PC-3 (cell line): ENCODE measurements at regions not wholly inside any gene's neighbourhood (a gene's known extent, or its start where the extent isn't known, plus 50 kb on each side); places are given as distances from the start of the nearest gene placed in this dataset.

Source experiments
- ATAC-seq: fragments of 200-7000 bp; cut with Tn5 transposase; 2 replicates; pipeline ENCODE4 v1.9.1; 2020; ENCODE audit warnings: mild to moderate bottlenecking, moderate library complexity
- BruUV-seq: library from RNA; stranded (reverse); fragments of 400-500 nt; replicated peaks from 2 replicates; lab custom pipeline; 2021; lab: Mats Ljungman, UMichigan
- CTCF ChIA-PET: fragments of 300-600 bp; sonication (Branson Sonifier 250); formaldehyde crosslinking; loops from one replicate; lab custom pipeline; 2022; ENCODE audit warnings: antibody characterized with exemption; lab: Charles Lee
- POLR2A ChIA-PET: fragments of 300-600 bp; sonication (Branson Sonifier 250); formaldehyde crosslinking; loops from one replicate; lab custom pipeline; 2022; ENCODE audit warnings: antibody characterized with exemption; ENCODE audit not compliant: unreplicated experiment; lab: Charles Lee
- DNase-seq: peaks from one replicate; pipeline ENCODE4 v3.0.0-alpha.2; 2015
- H2AFZ ChIP-seq: fragments of 300-600 bp; sonication (generic); 2 replicates; pipeline ENCODE4 v1.6.0; 2016; ENCODE audit warnings: antibody characterized with exemption, low read length
- H3F3A ChIP-seq: fragments of 300-600 bp; sonication (generic); one replicate; pipeline ENCODE4 v1.6.0; 2017; ENCODE audit warnings: antibody characterized with exemption, low read length, control low read depth, mild to moderate bottlenecking; ENCODE audit not compliant: unreplicated experiment
- H3K27ac ChIP-seq: fragments of 300-600 bp; sonication (generic); 2 replicates; pipeline ENCODE4 v1.5.1; 2016; ENCODE audit warnings: mild to moderate bottlenecking, low read length
- H3K27me3 ChIP-seq: fragments of 300-600 bp; sonication (generic); 2 replicates; pipeline ENCODE4 v1.6.1; 2016; ENCODE audit warnings: low read length, mixed read lengths
- H3K36me3 ChIP-seq: fragments of 300-600 bp; sonication (generic); 2 replicates; pipeline ENCODE4 v1.6.1; 2016; ENCODE audit warnings: low read depth, mixed run types, low read length, mixed read lengths
- H3K4me1 ChIP-seq: fragments of 300-600 bp; sonication (generic); 2 replicates; pipeline ENCODE4 v1.5.1; 2016; ENCODE audit warnings: low read length; ENCODE audit not compliant: insufficient read depth
- H3K4me2 ChIP-seq: fragments of 300-600 bp; sonication (generic); 2 replicates; pipeline ENCODE4 v1.6.0; 2016; ENCODE audit warnings: low read length
- H3K4me3 ChIP-seq: fragments of 300-600 bp; sonication (generic); 2 replicates; pipeline ENCODE4 v1.5.1; 2016; ENCODE audit warnings: mild to moderate bottlenecking, low read length, mixed read lengths
- H3K79me2 ChIP-seq: fragments of 300-600 bp; sonication (generic); 2 replicates; pipeline ENCODE4 v1.6.1; 2017; ENCODE audit warnings: low read length, mixed read lengths
- H3K9ac ChIP-seq: fragments of 300-600 bp; sonication (generic); 2 replicates; pipeline ENCODE4 v1.6.0; 2016; ENCODE audit warnings: mild to moderate bottlenecking, low read length
- H3K9me2 ChIP-seq: fragments of 300-600 bp; sonication (generic); replicated peaks from 2 replicates; pipeline ENCODE4 v1.6.1; 2016; ENCODE audit warnings: mixed run types, low read length, mixed read lengths
- H3K9me3 ChIP-seq: fragments of 300-600 bp; sonication (generic); 2 replicates; pipeline ENCODE4 v1.6.1; 2016; ENCODE audit warnings: low read length, mixed read lengths
- H4K20me1 ChIP-seq: fragments of 300-600 bp; sonication (generic); 2 replicates; pipeline ENCODE4 v1.6.1; 2016; ENCODE audit warnings: low read length, mixed read lengths
- EZH2 ChIP-seq: fragments of 300-600 bp; sonication (generic); IDR thresholded peaks from one replicate; pipeline ENCODE4 v1.6.1; 2017; ENCODE audit warnings: antibody characterized with exemption, mild to moderate bottlenecking, low read length; ENCODE audit not compliant: unreplicated experiment
- EZH2phosphoT487 ChIP-seq: fragments of 300-600 bp; sonication (generic); IDR thresholded peaks from 2 replicates; pipeline ENCODE4 v1.6.1; 2018; ENCODE audit warnings: mild to moderate bottlenecking, antibody characterized with exemption, low read length, borderline replicate concordance
- intact Hi-C: fragments of 100-400 bp; cut with micrococcal nuclease; formaldehyde crosslinking; loops from 2 replicates; pipeline ENCODE4 v1.9.0; 2023
- TF ChIP-seq, protein P1 (sequence below): fragments of 300-600 bp; sonication (generic); conservative IDR thresholded peaks from 2 replicates; pipeline ENCODE4 v1.5.1; 2017; ENCODE audit warnings: antibody characterized with exemption, low read depth, mild to moderate bottlenecking, low read length

GRCh38 chr3:182460303-182460702 is 333.0 kb upstream of the ATP11B start:
- Histone ChIP-seq H3K4me2 (no peak overlapping the region), H3K36me3 (no peaks in the 10 kb centered on the region), H3K4me1 (no peaks in the 10 kb centered on the region), H3K79me2 (no peaks in the 10 kb centered on the region), H3K4me3 (no peak overlapping the region), H3K9me3 (peaks cover 4% of the 10 kb centered on the region; the same call in 1 of the 2 replicates), H2AFZ (peak overlapping the region; percentile 23; the same call in 1 of the 2 replicates), H3K9ac (no peak overlapping the region), H3K9me2 (no peaks in the 10 kb centered on the region), H3K27me3 (no peaks in the 10 kb centered on the region), H4K20me1 (no peaks in the 10 kb centered on the region), H3K27ac (no peak overlapping the region), H3F3A (no peaks in the 10 kb centered on the region)
- TF ChIP-seq EZH2phosphoT487: no peak
- TF ChIP-seq, protein P1, sequence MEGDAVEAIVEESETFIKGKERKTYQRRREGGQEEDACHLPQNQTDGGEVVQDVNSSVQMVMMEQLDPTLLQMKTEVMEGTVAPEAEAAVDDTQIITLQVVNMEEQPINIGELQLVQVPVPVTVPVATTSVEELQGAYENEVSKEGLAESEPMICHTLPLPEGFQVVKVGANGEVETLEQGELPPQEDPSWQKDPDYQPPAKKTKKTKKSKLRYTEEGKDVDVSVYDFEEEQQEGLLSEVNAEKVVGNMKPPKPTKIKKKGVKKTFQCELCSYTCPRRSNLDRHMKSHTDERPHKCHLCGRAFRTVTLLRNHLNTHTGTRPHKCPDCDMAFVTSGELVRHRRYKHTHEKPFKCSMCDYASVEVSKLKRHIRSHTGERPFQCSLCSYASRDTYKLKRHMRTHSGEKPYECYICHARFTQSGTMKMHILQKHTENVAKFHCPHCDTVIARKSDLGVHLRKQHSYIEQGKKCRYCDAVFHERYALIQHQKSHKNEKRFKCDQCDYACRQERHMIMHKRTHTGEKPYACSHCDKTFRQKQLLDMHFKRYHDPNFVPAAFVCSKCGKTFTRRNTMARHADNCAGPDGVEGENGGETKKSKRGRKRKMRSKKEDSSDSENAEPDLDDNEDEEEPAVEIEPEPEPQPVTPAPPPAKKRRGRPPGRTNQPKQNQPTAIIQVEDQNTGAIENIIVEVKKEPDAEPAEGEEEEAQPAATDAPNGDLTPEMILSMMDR: no peak
- TF ChIP-seq EZH2: no peak
- DNase-seq (no peak), ATAC-seq (no peak)
- intact Hi-C loops: no loop called here
- ChIA-PET POLR2A (no interaction called here), CTCF (no interaction called here)
- no TSS peak for BruUV-seq

DNA sequence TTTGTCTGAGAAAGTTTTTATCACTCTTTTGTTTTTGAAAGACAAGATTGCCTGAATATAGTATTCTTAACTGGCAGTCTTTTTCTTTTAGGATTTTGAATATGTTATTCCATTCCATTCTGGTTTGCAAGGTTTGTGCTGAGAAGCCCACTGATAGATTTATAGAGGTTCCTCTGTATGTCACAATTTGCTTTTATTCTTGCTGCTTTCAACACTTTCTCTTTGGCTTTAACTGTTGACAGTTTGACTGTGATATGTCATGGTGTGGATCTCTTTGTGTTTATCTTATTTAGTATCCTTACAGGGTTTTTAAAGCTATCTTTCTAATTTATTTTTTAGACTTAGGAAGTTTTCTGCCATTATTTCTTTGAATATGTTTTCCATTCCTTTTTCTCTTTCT is 331.2 kb upstream of the ATP11B start:
- TF ChIP-seq EZH2phosphoT487: no peak
- TF ChIP-seq, protein P1: no peak
- no peak for TF ChIP-seq EZH2
- DNase-seq (no peak), ATAC-seq (no peak)
- peaks cover 5% of the 10 kb centered on the region; the same call in 1 of the 2 replicates for H3K4me1 ChIP-seq
- no peaks in the 10 kb centered on the region for H4K20me1 ChIP-seq
- no peak overlapping the region for H3K4me2 ChIP-seq
- ChIA-PET CTCF (no interaction called here), POLR2A (no interaction called here)
- H3K27me3 ChIP-seq: no peaks in the 10 kb centered on the region
- intact Hi-C loops: no loop called here
- no peaks in the 10 kb centered on the region for H3F3A ChIP-seq
- no TSS peak for BruUV-seq
- no peaks in the 10 kb centered on the region for H3K9me2 ChIP-seq
- H3K27ac ChIP-seq: no peak overlapping the region
- H3K9ac ChIP-seq: no peak overlapping the region
- no peak overlapping the region for H3K4me3 ChIP-seq
- no peaks in the 10 kb centered on the region for H3K36me3 ChIP-seq
- no peak overlapping the region for H2AFZ ChIP-seq
- H3K79me2 ChIP-seq: no peaks in the 10 kb centered on the region
- no peaks in the 10 kb centered on the region for H3K9me3 ChIP-seq

DNA sequence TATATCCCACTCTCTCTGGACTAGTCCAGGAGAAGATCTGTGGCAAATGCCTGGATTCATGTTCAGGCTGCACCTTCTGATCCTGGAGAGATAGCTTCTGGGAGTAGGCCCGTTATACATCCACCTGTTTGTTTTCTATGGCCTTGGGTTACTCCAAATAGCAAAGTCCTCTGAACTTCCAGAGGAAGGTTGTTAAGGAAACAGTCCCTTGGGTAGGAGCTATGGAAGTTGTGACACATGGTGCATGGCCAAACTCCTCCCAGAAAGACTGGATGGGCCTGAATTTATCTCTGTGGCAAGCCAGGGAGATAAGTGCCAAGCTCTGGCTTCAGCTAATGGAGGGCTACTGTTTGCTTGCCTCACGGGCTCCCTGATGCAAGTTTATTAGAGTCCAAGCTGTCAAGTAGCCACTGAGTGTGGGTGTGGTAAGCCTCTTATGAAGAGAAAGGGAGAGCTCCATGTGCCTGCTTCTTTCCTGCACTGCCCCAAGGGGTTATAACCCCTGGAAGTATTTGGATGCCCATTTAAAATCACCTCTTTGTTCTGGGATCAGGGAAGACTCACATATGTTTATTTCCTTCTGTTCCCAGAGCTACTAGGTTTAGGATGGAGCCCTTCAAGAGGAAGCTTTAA is 328.7 kb upstream of the ATP11B start:
- DNase-seq: no peak
- no peak for ATAC-seq
- POLR2A ChIA-PET: no interaction called here

More for the DNA sequence above, 328.7 kb upstream of the ATP11B start:
- CTCF ChIA-PET: no interaction called here
- no TSS peak for BruUV-seq
- Histone ChIP-seq H3K27me3 (no peaks in the 10 kb centered on the region), H3K4me3 (no peak overlapping the region), H3K4me2 (no peak overlapping the region), H3K36me3 (no peaks in the 10 kb centered on the region), H3K9me2 (no peaks in the 10 kb centered on the region), H3F3A (no peaks in the 10 kb centered on the region), H3K4me1 (peaks cover 5% of the 10 kb centered on the region; the same call in 1 of the 2 replicates), H3K9ac (no peak overlapping the region), H2AFZ (no peak overlapping the region), H4K20me1 (no peaks in the 10 kb centered on the region), H3K9me3 (no peaks in the 10 kb centered on the region), H3K79me2 (no peaks in the 10 kb centered on the region), H3K27ac (no peak overlapping the region)
- intact Hi-C loops: no loop called here
- no peak for TF ChIP-seq EZH2phosphoT487
- no peak for TF ChIP-seq EZH2
- TF ChIP-seq, protein P1: no peak
